SK-N-SH (cell line): ENCODE measurements at regions not wholly inside any gene's neighbourhood (a gene's known extent, or its start where the extent isn't known, plus 50 kb on each side); places are given as distances from the start of the nearest gene placed in this dataset.

Source experiments
- CTCF ChIA-PET: fragments of 300-600, 350-600 bp; formaldehyde crosslinking; extraction: SDS; loops from one replicate; lab custom pipeline; 2021; lab: Yijun Ruan, JAX
- POLR2A ChIA-PET: fragments of 350-600 bp; sonication (Branson Sonifier 250); formaldehyde crosslinking; extraction: SDS; loops from one replicate; lab custom pipeline; 2020; ENCODE audit warnings: antibody characterized with exemption, inconsistent platforms; lab: Yijun Ruan, JAX
- DNase-seq: peaks from one replicate; pipeline ENCODE4 v3.0.0; 2012
- H2AFZ ChIP-seq: fragments of 200-600 bp; sonication (generic); 2 replicates; pipeline ENCODE4 v1.8.1; 2016; ENCODE audit warnings: antibody characterized with exemption, mild to moderate bottlenecking, low read depth
- H3F3A ChIP-seq: fragments of 200-600 bp; sonication (generic); replicated peaks from 2 replicates; pipeline ENCODE3; 2016; ENCODE audit warnings: antibody characterized with exemption, mild to moderate bottlenecking; ENCODE audit not compliant: insufficient read depth
- H3K27ac ChIP-seq, 2 experiments: fragments of 200-500 bp in 1 of 2; fragments of 200-600 bp in 1 of 2; sonication (Bioruptor generic) in 1 of 2; sonication (generic), shearing (Covaris generic) in 1 of 2; 2 replicates each; pipeline versions ENCODE4 v1.5.1 to v1.6.1; 2014 to 2016; ENCODE audit warnings: low read depth in 2 of 2, inconsistent platforms in 1 of 2, low read length in 1 of 2, mild to moderate bottlenecking in 1 of 2, mixed read lengths in 1 of 2
- H3K27me3 ChIP-seq: fragments of 200-600 bp; sonication (generic), shearing (Covaris generic); 2 replicates; pipeline ENCODE4 v1.6.1; 2016; ENCODE audit warnings: mixed run types; ENCODE audit not compliant: insufficient read depth
- H3K36me3 ChIP-seq, 2 experiments: fragments of 200-500 bp in 1 of 2; fragments of 200-600 bp in 1 of 2; sonication (Bioruptor generic) in 1 of 2; sonication (generic) in 1 of 2; replicated peaks in 1 of 2; 2 replicates each; pipeline versions ENCODE3 to v1.5.1; 2014 to 2016; ENCODE audit warnings: low read length in 1 of 2, mild to moderate bottlenecking in 1 of 2; ENCODE audit not compliant: insufficient read depth in 2 of 2, control insufficient read depth in 1 of 2
- H3K4me1 ChIP-seq, 2 experiments: fragments of 200-500 bp in 1 of 2; fragments of 200-600 bp in 1 of 2; sonication (Bioruptor generic) in 1 of 2; sonication (generic), shearing (Covaris generic) in 1 of 2; 2 replicates each; pipeline versions ENCODE4 v1.5.1 to v1.6.1; 2014 to 2016; ENCODE audit warnings: low read depth in 1 of 2, low read length in 1 of 2, mixed run types in 1 of 2; ENCODE audit not compliant: insufficient read depth in 2 of 2, control insufficient read depth in 1 of 2
- H3K4me2 ChIP-seq: fragments of 200-600 bp; sonication (generic), shearing (Covaris generic); 2 replicates; pipeline ENCODE4 v1.6.1; 2017; ENCODE audit warnings: mixed run types
- H3K4me3 ChIP-seq, 2 experiments: fragments of 200-500 bp in 1 of 2; fragments of 200-600 bp in 1 of 2; sonication (Bioruptor generic) in 1 of 2; sonication (generic), shearing (Covaris generic) in 1 of 2; 2 replicates each; pipeline versions ENCODE4 v1.5.1 to v1.8.1; 2014 to 2016; ENCODE audit warnings: low read depth in 2 of 2, inconsistent platforms in 1 of 2, low read length in 1 of 2, mild to moderate bottlenecking in 1 of 2, mixed read lengths in 1 of 2, moderate library complexity in 1 of 2
- H3K79me2 ChIP-seq: fragments of 200-600 bp; sonication (generic); 2 replicates; pipeline ENCODE4 v1.8.1; 2017; ENCODE audit warnings: mild to moderate bottlenecking; ENCODE audit not compliant: insufficient read depth
- H3K9ac ChIP-seq: fragments of 200-600 bp; sonication (generic); 2 replicates; pipeline ENCODE4 v1.6.1; 2017; ENCODE audit warnings: mixed run types
- H3K9me2 ChIP-seq: fragments of 200-600 bp; sonication (generic); 2 replicates; pipeline ENCODE4 v1.6.1; 2017; ENCODE audit warnings: mixed run types
- H3K9me3 ChIP-seq: fragments of 200-600 bp; sonication (generic); 2 replicates; pipeline ENCODE4 v1.6.1; 2017; ENCODE audit warnings: mixed run types, mild to moderate bottlenecking, moderate library complexity
- H4K20me1 ChIP-seq: fragments of 200-600 bp; sonication (generic); 2 replicates; pipeline ENCODE4 v1.6.1; 2017; ENCODE audit warnings: mild to moderate bottlenecking, mixed run types; ENCODE audit not compliant: insufficient read depth
- CHD2 ChIP-seq: fragments of 150-350 bp; IDR thresholded peaks from 2 replicates; pipeline ENCODE4 v1.6.1; 2018; ENCODE audit warnings: low read length; ENCODE audit not compliant: partially characterized antibody
- ELF1 ChIP-seq: IDR thresholded peaks from 2 replicates; pipeline ENCODE4 v1.4.0; 2012
- EP300 ChIP-seq, 2 experiments: IDR thresholded peaks; 2 replicates each; pipeline versions ENCODE4 v1.4.0 to v1.6.1; 2012; ENCODE audit warnings: borderline replicate concordance in 1 of 2, low read depth in 1 of 2, low read length in 1 of 2
- EZH2phosphoT487 ChIP-seq: fragments of 200-600 bp; sonication (generic); IDR thresholded peaks from 2 replicates; pipeline ENCODE4 v1.6.1; 2017; ENCODE audit warnings: low read depth, mixed run types, mild to moderate bottlenecking, antibody characterized with exemption, moderate library complexity, borderline replicate concordance
- FOSL2 ChIP-seq: IDR thresholded peaks from 2 replicates; pipeline ENCODE4 v1.4.0; 2012; ENCODE audit warnings: low read depth, mild to moderate bottlenecking, moderate library complexity, borderline replicate concordance
- FOXJ3 ChIP-seq: sonication (generic); formaldehyde crosslinking; IDR thresholded peaks from 2 replicates; pipeline ENCODE4 v1.5.1; 2020; ENCODE audit warnings: mild to moderate bottlenecking, missing genetic modification reagents
- FOXM1 ChIP-seq: IDR thresholded peaks from 2 replicates; pipeline ENCODE4 v1.4.0; 2012; ENCODE audit warnings: low read depth, mild to moderate bottlenecking
- GATA2 ChIP-seq: sonication (generic); formaldehyde crosslinking; IDR thresholded peaks from 2 replicates; pipeline ENCODE4 v1.5.0; 2020; ENCODE audit warnings: mild to moderate bottlenecking, missing genetic modification reagents
- JUND ChIP-seq: IDR thresholded peaks from 2 replicates; pipeline ENCODE4 v1.4.0; 2012
- MEF2A ChIP-seq: IDR thresholded peaks from 2 replicates; pipeline ENCODE4 v1.4.0; 2012; ENCODE audit warnings: low read depth, borderline replicate concordance
- RAD21 ChIP-seq: IDR thresholded peaks from 2 replicates; pipeline ENCODE4 v1.6.1; 2012; ENCODE audit warnings: mild to moderate bottlenecking, low read length
- RXRA ChIP-seq: IDR thresholded peaks from 2 replicates; pipeline ENCODE4 v1.4.0; 2012; ENCODE audit warnings: low read depth, mild to moderate bottlenecking, borderline replicate concordance
- SIN3A ChIP-seq: IDR thresholded peaks from 2 replicates; pipeline ENCODE4 v1.6.1; 2012; ENCODE audit warnings: low read depth, mild to moderate bottlenecking, low read length, moderate library complexity, borderline replicate concordance
- TAF1 ChIP-seq: IDR thresholded peaks from 2 replicates; pipeline ENCODE4 v1.6.1; 2012; ENCODE audit warnings: low read depth, mild to moderate bottlenecking, low read length, moderate library complexity, borderline replicate concordance
- YY1 ChIP-seq: IDR thresholded peaks from 2 replicates; pipeline ENCODE4 v1.4.0; 2012; ENCODE audit warnings: low read depth, mild to moderate bottlenecking
- WGBS: methylation state at CpG from one replicate; pipeline ENCODE4 v1.1.6; 2017; ENCODE audit warnings: low lambda C conversion rate; 5-methylcytosine and 5-hydroxymethylcytosine counted together
- TF ChIP-seq, protein P1 (sequence below): IDR thresholded peaks from 2 replicates; pipeline ENCODE4 v1.4.0; 2012; ENCODE audit warnings: low read depth
- TF ChIP-seq, protein P2 (sequence below): fragments of 200-600 bp; sonication (generic); IDR thresholded peaks from 2 replicates; pipeline ENCODE4 v1.6.1; 2017; ENCODE audit warnings: antibody characterized with exemption, mild to moderate bottlenecking, moderate library complexity
- TF ChIP-seq, protein P3 (sequence below): IDR thresholded peaks from 2 replicates; pipeline ENCODE4 v1.4.0; 2012; ENCODE audit warnings: low read depth, borderline replicate concordance
- TF ChIP-seq, protein P4 (sequence below): fragments of 150-350 bp; IDR thresholded peaks from 2 replicates; pipeline ENCODE4 v1.6.1; 2017; ENCODE audit warnings: antibody characterized with exemption, low read length, low read depth, borderline replicate concordance
- TF ChIP-seq, protein P5 (sequence below): fragments of 150-350 bp; IDR thresholded peaks from 2 replicates; pipeline ENCODE4 v1.6.1; 2016; ENCODE audit warnings: mild to moderate bottlenecking, low read depth, low read length

DNA sequence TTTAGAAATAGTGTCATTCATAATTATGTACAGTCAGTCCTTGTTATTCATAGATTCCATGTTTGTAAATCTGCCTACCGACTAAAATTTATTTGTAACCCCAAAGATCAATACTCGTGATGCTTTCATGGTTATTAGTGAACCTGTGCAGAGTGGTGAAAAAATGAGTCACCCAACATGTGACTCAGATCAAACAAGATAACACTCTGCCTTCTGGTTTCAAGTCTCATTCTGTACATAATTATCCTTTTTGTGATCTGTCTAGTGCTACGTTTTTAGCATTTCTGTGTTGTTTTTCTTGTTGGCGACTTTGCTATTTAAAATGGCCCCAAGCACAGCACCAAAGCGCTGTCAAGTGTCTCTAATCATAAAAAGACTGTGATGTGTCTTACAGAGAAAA, 274.7 kb downstream of the SUCLA2 start:
- Histone ChIP-seq H3K36me3 (no peaks in the 10 kb centered on the region), H4K20me1 (no peaks in the 10 kb centered on the region), H3K4me2 (no peak overlapping the region), H3K27me3 (no peaks in the 10 kb centered on the region), H3K79me2 (no peaks in the 10 kb centered on the region), H2AFZ (no peak overlapping the region), H3K9me2 (no peaks in the 10 kb centered on the region), H3K27ac (no peak overlapping the region), H3K9me3 (no peaks in the 10 kb centered on the region), H3K4me1 (no peaks in the 10 kb centered on the region), H3K9ac (no peak overlapping the region), H3K4me3 (no peak overlapping the region), H3F3A (no peaks in the 10 kb centered on the region)
- ChIA-PET CTCF (no interaction called here), POLR2A (no interaction called here)
- TF ChIP-seq FOSL2: 0 out of 2 replicates have a peak, but pooled peaks have one; percentile 12
- TF ChIP-seq YY1: no peak
- TF ChIP-seq, protein P1, sequence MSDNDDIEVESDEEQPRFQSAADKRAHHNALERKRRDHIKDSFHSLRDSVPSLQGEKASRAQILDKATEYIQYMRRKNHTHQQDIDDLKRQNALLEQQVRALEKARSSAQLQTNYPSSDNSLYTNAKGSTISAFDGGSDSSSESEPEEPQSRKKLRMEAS: no peak
- no peak for TF ChIP-seq EZH2phosphoT487
- TF ChIP-seq CHD2: no peak
- no peak for TF ChIP-seq TAF1
- no peak for TF ChIP-seq GATA2 (CRISPR knock-in tag)
- TF ChIP-seq, protein P2, sequence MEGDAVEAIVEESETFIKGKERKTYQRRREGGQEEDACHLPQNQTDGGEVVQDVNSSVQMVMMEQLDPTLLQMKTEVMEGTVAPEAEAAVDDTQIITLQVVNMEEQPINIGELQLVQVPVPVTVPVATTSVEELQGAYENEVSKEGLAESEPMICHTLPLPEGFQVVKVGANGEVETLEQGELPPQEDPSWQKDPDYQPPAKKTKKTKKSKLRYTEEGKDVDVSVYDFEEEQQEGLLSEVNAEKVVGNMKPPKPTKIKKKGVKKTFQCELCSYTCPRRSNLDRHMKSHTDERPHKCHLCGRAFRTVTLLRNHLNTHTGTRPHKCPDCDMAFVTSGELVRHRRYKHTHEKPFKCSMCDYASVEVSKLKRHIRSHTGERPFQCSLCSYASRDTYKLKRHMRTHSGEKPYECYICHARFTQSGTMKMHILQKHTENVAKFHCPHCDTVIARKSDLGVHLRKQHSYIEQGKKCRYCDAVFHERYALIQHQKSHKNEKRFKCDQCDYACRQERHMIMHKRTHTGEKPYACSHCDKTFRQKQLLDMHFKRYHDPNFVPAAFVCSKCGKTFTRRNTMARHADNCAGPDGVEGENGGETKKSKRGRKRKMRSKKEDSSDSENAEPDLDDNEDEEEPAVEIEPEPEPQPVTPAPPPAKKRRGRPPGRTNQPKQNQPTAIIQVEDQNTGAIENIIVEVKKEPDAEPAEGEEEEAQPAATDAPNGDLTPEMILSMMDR: no peak
- TF ChIP-seq, protein P3, sequence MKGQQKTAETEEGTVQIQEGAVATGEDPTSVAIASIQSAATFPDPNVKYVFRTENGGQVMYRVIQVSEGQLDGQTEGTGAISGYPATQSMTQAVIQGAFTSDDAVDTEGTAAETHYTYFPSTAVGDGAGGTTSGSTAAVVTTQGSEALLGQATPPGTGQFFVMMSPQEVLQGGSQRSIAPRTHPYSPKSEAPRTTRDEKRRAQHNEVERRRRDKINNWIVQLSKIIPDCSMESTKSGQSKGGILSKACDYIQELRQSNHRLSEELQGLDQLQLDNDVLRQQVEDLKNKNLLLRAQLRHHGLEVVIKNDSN: peak; percentile 41; the same call in 1 of the 2 replicates
- no peak for TF ChIP-seq RXRA
- TF ChIP-seq, protein P4, sequence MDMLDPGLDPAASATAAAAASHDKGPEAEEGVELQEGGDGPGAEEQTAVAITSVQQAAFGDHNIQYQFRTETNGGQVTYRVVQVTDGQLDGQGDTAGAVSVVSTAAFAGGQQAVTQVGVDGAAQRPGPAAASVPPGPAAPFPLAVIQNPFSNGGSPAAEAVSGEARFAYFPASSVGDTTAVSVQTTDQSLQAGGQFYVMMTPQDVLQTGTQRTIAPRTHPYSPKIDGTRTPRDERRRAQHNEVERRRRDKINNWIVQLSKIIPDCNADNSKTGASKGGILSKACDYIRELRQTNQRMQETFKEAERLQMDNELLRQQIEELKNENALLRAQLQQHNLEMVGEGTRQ: no peak
- no peak for DNase-seq
- WGBS: 16% methylated on average over 5 of the region's 5 CpGs

DNA sequence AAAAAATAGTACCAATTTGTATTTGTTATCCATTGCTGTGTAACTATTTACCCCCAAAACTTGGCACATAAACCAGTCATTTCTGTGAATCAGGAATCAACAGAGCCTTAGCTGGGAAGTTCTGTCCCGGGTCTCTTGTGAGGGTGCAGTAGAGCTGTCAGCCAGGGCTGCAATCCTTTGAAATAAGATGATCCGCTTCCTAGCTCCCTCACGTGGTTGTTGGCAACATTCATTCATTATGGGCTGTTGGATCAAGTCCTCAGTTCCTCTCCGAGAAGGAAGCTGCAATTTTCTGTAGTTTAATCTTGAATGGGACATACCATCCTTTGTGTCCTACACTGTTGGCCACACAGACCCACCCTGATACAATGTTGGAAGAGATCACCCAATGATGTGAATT, 277.2 kb downstream of the SUCLA2 start:
- CTCF ChIA-PET: interaction anchor here (1.4 kb wide), 1 partner anchor 50 kb away, joined by 6 read pairs; no protein-coding TSS in a partner anchor
- Histone ChIP-seq H3K79me2 (no peaks in the 10 kb centered on the region), H2AFZ (no peak overlapping the region), H3K4me2 (no peak overlapping the region), H3K9me3 (no peaks in the 10 kb centered on the region), H3K9ac (no peak overlapping the region), H3K4me3 (no peak overlapping the region), H3K27ac (no peak overlapping the region), H4K20me1 (no peaks in the 10 kb centered on the region), H3K4me1 (no peaks in the 10 kb centered on the region), H3K27me3 (no peaks in the 10 kb centered on the region), H3K36me3 (no peaks in the 10 kb centered on the region), H3K9me2 (no peaks in the 10 kb centered on the region), H3F3A (no peaks in the 10 kb centered on the region)
- 41% methylated on average over 4 of the region's 4 CpGs for WGBS
- no peak for DNase-seq
- POLR2A ChIA-PET: no interaction called here
- TF ChIP-seq, protein P5, sequence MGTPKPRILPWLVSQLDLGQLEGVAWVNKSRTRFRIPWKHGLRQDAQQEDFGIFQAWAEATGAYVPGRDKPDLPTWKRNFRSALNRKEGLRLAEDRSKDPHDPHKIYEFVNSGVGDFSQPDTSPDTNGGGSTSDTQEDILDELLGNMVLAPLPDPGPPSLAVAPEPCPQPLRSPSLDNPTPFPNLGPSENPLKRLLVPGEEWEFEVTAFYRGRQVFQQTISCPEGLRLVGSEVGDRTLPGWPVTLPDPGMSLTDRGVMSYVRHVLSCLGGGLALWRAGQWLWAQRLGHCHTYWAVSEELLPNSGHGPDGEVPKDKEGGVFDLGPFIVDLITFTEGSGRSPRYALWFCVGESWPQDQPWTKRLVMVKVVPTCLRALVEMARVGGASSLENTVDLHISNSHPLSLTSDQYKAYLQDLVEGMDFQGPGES: no peak
- TF ChIP-seq, protein P4: no peak
- TF ChIP-seq TAF1: no peak
- no peak for TF ChIP-seq ELF1
- TF ChIP-seq GATA2 (CRISPR knock-in tag): no peak
- TF ChIP-seq FOXJ3 (CRISPR knock-in tag): no peak
- TF ChIP-seq, protein P2: no peak
- TF ChIP-seq RAD21: no peak
- no peak for TF ChIP-seq MEF2A
- no peak for TF ChIP-seq FOSL2
- TF ChIP-seq JUND: no peak
- no peak for TF ChIP-seq FOXM1
- no peak for TF ChIP-seq EP300 (IDR thresholded peaks at IDR 0.05; ENCODE audit: borderline replicate concordance in 1 of 2, low read depth in 1 of 2, low read length in 1 of 2)
- TF ChIP-seq SIN3A: no peak
